Activated T-cell treated with anti-CD3 and anti-CD28 coated beads, Interleukin-2, amount 50 U/mL, for 4 hours (primary cell): ENCODE measurements at regions not wholly inside any gene's neighbourhood (a gene's known extent, or its start where the extent isn't known, plus 50 kb on each side); places are given as distances from the start of the nearest gene placed in this dataset.

Experiments
- ATAC-seq, 2 donors: fragments of 200-7000 bp; cut with Tn5 transposase; one replicate each; pipeline ENCODE4 v1.10.0; 2021
- DNase-seq: peaks from one replicate; pipeline ENCODE4 v3.0.0-alpha.2; 2020
- H3K27me3 Mint-ChIP-seq: one replicate; pipeline ENCODE4 v1.8.0; 2021; ENCODE audit warnings: low read depth, mixed read lengths
- H3K36me3 Mint-ChIP-seq: one replicate; pipeline ENCODE4 v1.8.0; 2022; ENCODE audit warnings: mixed read lengths; ENCODE audit not compliant: insufficient read depth
- H3K4me1 Mint-ChIP-seq: one replicate; pipeline ENCODE4 v1.8.0; 2021; ENCODE audit warnings: low read depth, mixed read lengths
- H3K4me3 Mint-ChIP-seq: one replicate; pipeline ENCODE4 v1.8.0; 2021; ENCODE audit warnings: mild to moderate bottlenecking, moderate library complexity, mixed read lengths
- H3K9me3 Mint-ChIP-seq: one replicate; pipeline ENCODE4 v1.8.0; 2021; ENCODE audit warnings: mixed read lengths

DNA sequence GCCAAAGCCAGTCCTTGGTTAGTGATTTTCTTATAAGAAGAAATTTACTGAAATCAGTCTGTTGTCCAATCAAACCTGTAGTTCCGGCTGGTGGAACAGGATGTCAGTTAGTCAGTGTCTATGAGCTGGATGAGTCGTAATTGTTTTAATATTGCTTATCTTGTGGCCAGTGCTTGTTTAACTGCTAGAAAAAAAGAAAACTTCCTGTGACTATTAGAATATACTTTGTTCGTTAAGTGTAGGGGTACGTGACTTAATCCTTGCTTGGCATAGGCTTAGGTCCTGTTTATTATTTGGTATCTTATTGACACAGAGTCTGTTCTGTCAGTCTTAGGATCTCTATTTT is 1484.8 kb upstream of the MIR17HG start:
- H3K36me3 Mint-ChIP-seq, result no peaks in the 10 kb centered on the region

GRCh38 chr13:89865164-89866064 is 1482.1 kb upstream of the MIR17HG start:
- H3K9me3 Mint-ChIP-seq, result peaks cover 27% of the 10 kb centered on the region
- no peak for ATAC-seq
- DNase-seq, result no peak
- H3K36me3 Mint-ChIP-seq, result no peaks in the 10 kb centered on the region
- H3K4me1 Mint-ChIP-seq, result no peaks in the 10 kb centered on the region
- H3K4me3 Mint-ChIP-seq, result no peak overlapping the region
- no peaks in the 10 kb centered on the region for H3K27me3 Mint-ChIP-seq

More for the DNA sequence above, 1484.8 kb upstream of the MIR17HG start:
- H3K9me3 Mint-ChIP-seq, result peaks cover 28% of the 10 kb centered on the region
- DNase-seq, result no peak
- no peaks in the 10 kb centered on the region for H3K4me1 Mint-ChIP-seq
- no peak for ATAC-seq
- H3K4me3 Mint-ChIP-seq, result no peak overlapping the region
- H3K27me3 Mint-ChIP-seq, result no peaks in the 10 kb centered on the region

GRCh38 chr13:89869312-89869711 is 1478.2 kb upstream of the MIR17HG start:
- ATAC-seq (no peak), DNase-seq (no peak)
- Mint-ChIP-seq H3K4me1 (no peaks in the 10 kb centered on the region), H3K9me3 (peaks cover 17% of the 10 kb centered on the region), H3K4me3 (no peak overlapping the region), H3K27me3 (no peaks in the 10 kb centered on the region), H3K36me3 (no peaks in the 10 kb centered on the region)

DNA sequence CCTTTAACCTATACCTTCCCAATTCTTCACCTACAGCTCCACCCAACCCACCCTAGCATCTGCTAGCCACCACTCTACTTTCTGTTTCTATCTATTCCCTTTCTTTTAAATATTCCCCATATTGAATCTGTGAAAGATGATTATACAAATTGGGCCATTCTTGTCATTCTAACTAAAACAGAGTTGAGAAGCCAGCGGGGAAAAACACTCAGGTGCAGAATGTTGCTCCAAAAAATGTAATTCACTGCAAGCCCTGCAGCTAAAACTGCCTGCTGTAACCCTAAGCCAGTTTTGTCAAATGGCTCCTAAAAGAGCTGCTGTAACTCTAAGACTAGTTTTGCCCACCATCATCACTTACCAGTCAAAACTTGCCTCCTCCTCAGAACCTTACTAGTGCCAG is 1468.6 kb upstream of the MIR17HG start:
- no peak for ATAC-seq
- H3K27me3 Mint-ChIP-seq, result no peaks in the 10 kb centered on the region
- no peaks in the 10 kb centered on the region for H3K4me1 Mint-ChIP-seq
- DNase-seq, result no peak
- peaks cover 4% of the 10 kb centered on the region for H3K9me3 Mint-ChIP-seq
- no peaks in the 10 kb centered on the region for H3K36me3 Mint-ChIP-seq
- H3K4me3 Mint-ChIP-seq, result no peak overlapping the region

GRCh38 chr13:89880201-89880600 is 1467.3 kb upstream of the MIR17HG start:
- Mint-ChIP-seq H3K27me3 (no peaks in the 10 kb centered on the region), H3K4me1 (no peaks in the 10 kb centered on the region), H3K4me3 (no peak overlapping the region), H3K36me3 (no peaks in the 10 kb centered on the region), H3K9me3 (peaks cover 8% of the 10 kb centered on the region)
- no peak for DNase-seq
- ATAC-seq, result no peak

DNA sequence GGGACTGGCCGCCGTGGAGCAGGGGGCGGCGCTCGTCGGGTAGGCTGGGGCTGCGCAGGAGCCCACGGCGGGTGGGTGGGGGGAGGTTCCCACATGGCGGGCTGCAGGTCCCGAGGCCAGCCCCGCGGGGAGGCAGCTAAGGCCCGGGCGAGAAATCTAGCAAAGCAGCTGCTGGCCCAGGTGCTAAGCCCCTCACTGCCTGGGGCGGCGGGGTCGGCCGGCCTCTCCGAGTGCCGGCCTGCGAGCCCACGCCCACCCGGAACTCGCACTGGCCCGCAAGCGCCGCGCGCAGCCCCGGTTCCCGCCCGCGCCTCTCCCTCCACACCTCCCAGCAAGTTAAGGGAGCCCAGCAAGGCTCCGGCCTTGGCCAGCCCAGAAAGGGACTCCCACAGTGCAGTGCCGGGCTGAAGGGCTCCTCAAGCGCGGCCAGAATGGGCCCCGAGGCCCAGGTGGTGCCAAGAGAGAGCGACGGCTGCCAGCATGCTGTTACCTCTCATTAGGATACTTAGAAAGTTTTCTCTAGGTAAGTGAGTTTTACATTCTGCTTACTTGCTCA is 1463.5 kb upstream of the MIR17HG start:
- Mint-ChIP-seq H3K36me3 (no peaks in the 10 kb centered on the region), H3K9me3 (peaks cover 15% of the 10 kb centered on the region), H3K4me3 (no peak overlapping the region), H3K27me3 (no peaks in the 10 kb centered on the region), H3K4me1 (no peaks in the 10 kb centered on the region)
- no peak for ATAC-seq
- no peak for DNase-seq

DNA sequence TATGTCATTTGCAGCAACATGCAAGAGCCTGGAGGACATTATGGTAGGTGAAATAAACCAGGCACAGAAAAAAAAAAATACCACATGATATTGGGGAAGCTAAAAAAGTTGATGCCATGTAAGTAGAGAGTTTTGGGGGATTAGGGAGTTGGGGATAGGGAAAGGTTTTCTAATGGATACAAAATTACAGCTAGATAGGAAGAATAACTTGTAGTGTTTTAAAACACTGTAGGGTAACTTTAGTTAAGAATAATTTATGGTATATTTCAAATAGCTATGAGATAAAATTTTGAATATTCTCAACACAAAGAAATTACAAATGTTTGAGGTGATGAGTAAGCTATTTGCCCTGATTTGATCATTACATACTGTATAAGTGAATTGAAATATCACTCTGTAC is 1456.7 kb upstream of the MIR17HG start:
- Mint-ChIP-seq H3K27me3 (no peaks in the 10 kb centered on the region), H3K9me3 (peaks cover 18% of the 10 kb centered on the region), H3K4me3 (no peak overlapping the region), H3K36me3 (no peaks in the 10 kb centered on the region), H3K4me1 (no peaks in the 10 kb centered on the region)
- no peak for DNase-seq
- ATAC-seq, result no peak

- ATAC-seq, result no peak
- Mint-ChIP-seq H3K36me3 (no peaks in the 10 kb centered on the region), H3K27me3 (no peaks in the 10 kb centered on the region), H3K9me3 (peaks cover 22% of the 10 kb centered on the region), H3K4me3 (no peak overlapping the region), H3K4me1 (no peaks in the 10 kb centered on the region)
- DNase-seq, result no peak
Measured at GRCh38 chr13:89891416-89891815, 1456.1 kb upstream of the MIR17HG start.

DNA sequence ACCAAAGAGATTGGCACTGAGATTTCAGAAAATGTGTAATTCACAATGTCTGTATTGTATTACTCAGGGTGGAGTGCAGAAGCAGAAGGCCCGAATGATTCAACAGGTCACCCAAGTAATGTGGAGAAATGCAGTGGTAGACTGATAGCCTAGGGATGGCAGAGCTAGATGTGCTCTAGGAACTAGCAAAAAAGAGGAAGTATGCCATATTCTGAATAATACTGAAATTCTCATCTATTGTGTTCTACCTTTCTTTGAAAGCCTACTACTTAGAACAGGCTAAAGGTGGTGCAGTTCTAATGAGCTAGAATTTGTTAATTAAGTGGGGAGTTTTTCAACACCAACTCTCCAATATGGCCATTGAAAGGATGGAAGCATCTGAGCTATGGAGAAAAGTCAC is 1449.8 kb upstream of the MIR17HG start:
- DNase-seq (no peak), ATAC-seq (no peak)
- Mint-ChIP-seq H3K9me3 (peaks cover 21% of the 10 kb centered on the region), H3K4me1 (no peaks in the 10 kb centered on the region), H3K27me3 (no peaks in the 10 kb centered on the region), H3K4me3 (no peak overlapping the region), H3K36me3 (no peaks in the 10 kb centered on the region)

DNA sequence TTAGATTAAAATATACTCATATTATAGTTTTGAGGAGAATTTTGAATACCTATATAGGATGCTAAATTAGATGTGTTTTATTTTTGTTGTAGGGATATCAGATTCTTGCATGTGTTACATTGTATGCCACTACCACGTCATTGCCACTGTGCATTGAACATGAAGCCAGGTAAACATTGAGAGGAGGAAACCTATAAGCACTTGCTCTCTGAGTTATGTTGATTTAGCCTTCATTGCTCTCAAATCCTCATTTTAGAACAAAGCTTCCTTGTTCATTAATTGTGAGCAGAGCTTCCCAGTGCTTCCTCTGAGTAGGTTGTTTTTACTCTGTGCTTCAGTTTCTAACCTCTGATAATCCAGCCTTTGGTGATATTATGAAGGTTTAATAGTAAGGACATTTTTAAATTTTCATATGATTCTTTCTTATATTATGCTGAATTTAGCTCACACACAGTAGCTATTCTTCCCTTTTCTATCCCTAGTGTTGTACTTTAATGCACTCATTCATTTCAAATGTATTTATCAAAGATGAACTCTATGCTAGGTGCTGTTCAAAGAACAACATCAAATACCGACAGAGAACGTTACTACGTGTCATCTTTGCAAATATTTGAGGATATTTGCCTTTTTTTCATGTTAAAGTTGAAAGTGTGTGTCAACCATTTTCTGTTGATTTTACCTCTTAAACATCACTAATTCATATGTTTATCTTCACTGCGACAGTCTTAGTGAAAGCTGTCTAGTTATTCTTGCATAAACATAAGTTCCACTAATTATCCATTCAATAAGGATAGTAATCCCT is 1448.0 kb upstream of the MIR17HG start:
- DNase-seq (no peak), ATAC-seq (no peak)
- H3K9me3 Mint-ChIP-seq, result peaks cover 21% of the 10 kb centered on the region
- no peaks in the 10 kb centered on the region for H3K36me3 Mint-ChIP-seq
- H3K4me3 Mint-ChIP-seq, result no peak overlapping the region
- H3K4me1 Mint-ChIP-seq, result no peaks in the 10 kb centered on the region
- no peaks in the 10 kb centered on the region for H3K27me3 Mint-ChIP-seq

GRCh38 chr13:89900104-89900765 is 1447.3 kb upstream of the MIR17HG start:
- H3K9me3 Mint-ChIP-seq, result peaks cover 21% of the 10 kb centered on the region
- H3K27me3 Mint-ChIP-seq, result no peaks in the 10 kb centered on the region
- H3K4me3 Mint-ChIP-seq, result no peak overlapping the region
- H3K4me1 Mint-ChIP-seq, result no peaks in the 10 kb centered on the region
- no peaks in the 10 kb centered on the region for H3K36me3 Mint-ChIP-seq
- ATAC-seq, result no peak
- no peak for DNase-seq

- no peak for DNase-seq
- peaks cover 17% of the 10 kb centered on the region for H3K9me3 Mint-ChIP-seq
- H3K4me3 Mint-ChIP-seq, result no peak overlapping the region
- no peaks in the 10 kb centered on the region for H3K27me3 Mint-ChIP-seq
- H3K36me3 Mint-ChIP-seq, result no peaks in the 10 kb centered on the region
- H3K4me1 Mint-ChIP-seq, result no peaks in the 10 kb centered on the region
- no peak for ATAC-seq
Measured at GRCh38 chr13:89902223-89902622, 1445.3 kb upstream of the MIR17HG start.

DNA sequence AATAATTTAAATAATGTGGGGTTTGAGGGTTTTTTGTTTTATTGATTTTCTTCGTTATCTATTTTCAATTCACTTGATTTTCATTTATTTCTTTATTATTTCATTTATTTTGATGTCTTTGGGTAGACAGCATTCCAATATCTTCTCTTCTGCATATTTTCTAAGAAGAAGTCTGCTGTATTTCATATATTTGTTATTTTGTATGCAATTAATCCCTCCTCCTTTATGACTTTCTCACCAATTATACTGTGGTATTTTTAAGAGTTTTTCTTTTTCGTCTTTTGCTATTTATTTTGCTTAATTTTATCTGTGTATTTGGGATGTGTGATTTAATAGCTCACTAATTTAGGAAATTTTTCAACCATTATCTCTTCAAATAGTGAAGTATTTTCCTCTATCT is 1444.4 kb upstream of the MIR17HG start:
- H3K27me3 Mint-ChIP-seq, result no peaks in the 10 kb centered on the region
- H3K36me3 Mint-ChIP-seq, result no peaks in the 10 kb centered on the region
- H3K9me3 Mint-ChIP-seq, result peaks cover 12% of the 10 kb centered on the region
- DNase-seq, result no peak
- ATAC-seq, result no peak
- no peak overlapping the region for H3K4me3 Mint-ChIP-seq
- H3K4me1 Mint-ChIP-seq, result no peaks in the 10 kb centered on the region

- no peak overlapping the region for H3K4me3 Mint-ChIP-seq
- no peaks in the 10 kb centered on the region for H3K36me3 Mint-ChIP-seq
- DNase-seq (no peak), ATAC-seq (peak in 1 of 2 donors; percentile 18)
- H3K4me1 Mint-ChIP-seq, result no peaks in the 10 kb centered on the region
- no peaks in the 10 kb centered on the region for H3K9me3 Mint-ChIP-seq
- H3K27me3 Mint-ChIP-seq, result no peaks in the 10 kb centered on the region
Measured at GRCh38 chr13:89910166-89910565, 1437.3 kb upstream of the MIR17HG start.
